DND-41 (cell line): ENCODE measurements at regions not wholly inside any gene's neighbourhood (a gene's known extent, or its start where the extent isn't known, plus 50 kb on each side); places are given as distances from the start of the nearest gene placed in this dataset.

Experiments used
- CTCF ChIP-seq: IDR thresholded peaks from 2 replicates; pipeline ENCODE4 v1.5.1; 2012; ENCODE audit warnings: borderline replicate concordance, low read length, moderate library complexity, mild to moderate bottlenecking; ENCODE audit not compliant: poor library complexity, severe bottlenecking; ENCODE audit errors: extremely low read depth
- EZH2 ChIP-seq: IDR thresholded peaks from 3 replicates; pipeline ENCODE4 v1.6.1; 2012; ENCODE audit warnings: borderline replicate concordance, low read depth, mild to moderate bottlenecking, moderate library complexity, low read length, inconsistent platforms; ENCODE audit not compliant: severe bottlenecking

DNA sequence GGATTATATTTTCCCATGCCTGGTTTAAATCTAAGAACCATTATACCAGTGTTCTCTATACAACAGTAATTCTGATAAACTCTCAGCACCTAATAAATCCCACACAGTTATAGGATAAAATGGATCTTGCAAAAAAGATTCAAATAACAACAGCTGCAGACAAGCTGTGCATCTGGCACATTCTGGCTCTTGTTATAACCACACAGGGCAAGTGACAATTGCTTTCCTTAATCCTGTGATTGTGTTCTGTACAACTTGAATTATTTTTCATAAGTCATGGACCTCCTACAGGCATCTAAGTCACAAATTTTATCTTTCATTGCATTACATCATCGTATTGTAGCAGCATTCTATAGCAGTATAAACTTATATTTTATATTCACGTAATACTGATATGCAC lies 948.3 kb downstream of the SLITRK1 start:
- TF ChIP-seq CTCF (no peak), EZH2 (no peak)
